Thoracic aorta (tissue), 2 donors: ENCODE measurements at regions not wholly inside any gene's neighbourhood (a gene's known extent, or its start where the extent isn't known, plus 50 kb on each side); places are given as distances from the start of the nearest gene placed in this dataset.

ENCODE experiments used
- ATAC-seq: fragments of 150-250 bp; one replicate; pipeline ENCODE4 v1.8.0; 2017; ENCODE audit warnings: low read depth; ENCODE audit not compliant: insufficient number of reproducible peaks, low FRiP score
- DNase-seq: peaks from one replicate; pipeline ENCODE4 v3.0.0-alpha.2; 2020; ENCODE audit warnings: low spot score
- H3K27ac ChIP-seq, 2 donors: fragments of 200-600 bp; sonication (generic); 1 replicate in 1 of 2; 2 replicates in 1 of 2; pipeline ENCODE4 v1.5.1; 2016; ENCODE audit warnings: mild to moderate bottlenecking in 2 of 2, moderate library complexity in 2 of 2
- H3K27me3 ChIP-seq: fragments of 200-600 bp; sonication (generic); replicated peaks from 2 replicates; pipeline ENCODE4 v1.6.0; 2016; ENCODE audit warnings: mild to moderate bottlenecking; ENCODE audit not compliant: insufficient read depth
- H3K36me3 ChIP-seq: fragments of 200-600 bp; sonication (generic); one replicate; pipeline ENCODE4 v1.5.1; 2016
- H3K4me1 ChIP-seq, 2 donors: fragments of 200-600 bp; sonication (generic); 1 replicate in 1 of 2; 2 replicates in 1 of 2; pipeline versions ENCODE4 v1.5.1 to v1.6.0; 2016; ENCODE audit warnings: low read depth in 2 of 2, mild to moderate bottlenecking in 1 of 2; ENCODE audit not compliant: control insufficient read depth in 1 of 2
- H3K4me3 ChIP-seq: fragments of 200-600 bp; sonication (generic); 2 replicates; pipeline ENCODE4 v1.5.1; 2016; ENCODE audit warnings: mild to moderate bottlenecking
- H3K9me3 ChIP-seq: fragments of 200-600 bp; sonication (generic); 2 replicates; pipeline ENCODE4 v1.5.1; 2016
- CTCF ChIP-seq: fragments of 200-600 bp; sonication (generic); IDR thresholded peaks from one replicate; pipeline ENCODE4 v1.5.1; 2019; ENCODE audit warnings: antibody characterized with exemption

- H3K9me3 ChIP-seq: no peaks in the 10 kb centered on the region
- no peak for TF ChIP-seq CTCF
- no peak overlapping the region for H3K27ac ChIP-seq
- no peak overlapping the region for H3K4me3 ChIP-seq
- no peak for DNase-seq
- H3K27me3 ChIP-seq: no peaks in the 10 kb centered on the region
- H3K4me1 ChIP-seq: no peaks in the 10 kb centered on the region
- no peaks in the 10 kb centered on the region for H3K36me3 ChIP-seq
- no peak for ATAC-seq
Measured at GRCh38 chrX:5265324-5265850, 963.3 kb downstream of the NLGN4X start.

GRCh38 chrX:5250106-5250505, 978.6 kb downstream of the NLGN4X start:
- DNase-seq (no peak), ATAC-seq (no peak)
- no peaks in the 10 kb centered on the region for H3K9me3 ChIP-seq
- no peaks in the 10 kb centered on the region for H3K4me1 ChIP-seq
- TF ChIP-seq CTCF: no peak
- H3K36me3 ChIP-seq: no peaks in the 10 kb centered on the region
- H3K4me3 ChIP-seq: no peak overlapping the region
- H3K27me3 ChIP-seq: no peaks in the 10 kb centered on the region
- no peak overlapping the region for H3K27ac ChIP-seq

GRCh38 chrX:5242091-5242790, 986.4 kb downstream of the NLGN4X start:
- DNase-seq: no peak

DNA sequence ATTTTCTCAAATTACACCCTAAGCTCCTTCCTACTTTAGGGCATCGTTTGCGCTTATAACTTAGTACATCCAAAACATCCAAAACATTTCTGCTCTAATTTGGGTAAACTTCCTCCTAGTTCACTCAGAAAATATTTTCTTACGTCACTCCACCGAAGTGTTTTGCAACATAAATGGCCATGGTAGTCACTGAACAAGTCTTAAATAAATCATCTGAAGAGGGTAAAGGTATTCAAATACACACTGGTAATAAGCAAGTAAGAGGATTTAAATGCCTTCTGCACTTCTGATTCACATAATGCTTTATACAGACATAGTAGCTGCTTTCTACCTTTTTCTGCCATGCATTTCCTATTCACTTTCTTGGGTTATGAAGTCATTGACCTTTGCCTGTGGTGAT, 991.9 kb downstream of the NLGN4X start:
- Histone ChIP-seq H3K27me3 (no peaks in the 10 kb centered on the region), H3K4me3 (no peak overlapping the region), H3K27ac (no peak overlapping the region), H3K36me3 (no peaks in the 10 kb centered on the region), H3K9me3 (no peaks in the 10 kb centered on the region), H3K4me1 (no peaks in the 10 kb centered on the region)
- DNase-seq (no peak), ATAC-seq (no peak)
- TF ChIP-seq CTCF: no peak

More at GRCh38 chrX:5242091-5242790, 986.4 kb downstream of the NLGN4X start:
- TF ChIP-seq CTCF: no peak
- ATAC-seq: no peak
- Histone ChIP-seq H3K4me3 (no peak overlapping the region), H3K27me3 (no peaks in the 10 kb centered on the region), H3K36me3 (no peaks in the 10 kb centered on the region), H3K4me1 (no peaks in the 10 kb centered on the region), H3K9me3 (no peaks in the 10 kb centered on the region), H3K27ac (no peak overlapping the region)

DNA sequence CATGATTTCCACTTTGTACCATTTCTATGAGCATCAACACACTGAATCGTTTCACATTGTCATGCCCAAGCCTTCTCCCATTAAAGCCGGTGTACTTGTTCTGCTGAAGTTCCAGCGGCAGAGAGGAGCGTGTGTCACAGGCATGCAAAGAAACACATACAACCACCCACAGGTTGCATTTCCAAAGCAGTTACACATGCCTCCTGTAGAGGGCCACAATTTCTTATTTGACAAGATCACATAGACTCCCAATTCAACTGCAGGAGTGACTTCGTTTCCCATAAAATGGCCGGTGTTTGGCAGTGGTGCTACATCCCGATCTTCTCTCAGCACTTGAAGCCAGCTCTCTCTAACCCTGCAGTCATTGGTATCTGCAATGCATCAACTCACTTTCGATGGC, 992.6 kb downstream of the NLGN4X start:
- no peak overlapping the region for H3K4me3 ChIP-seq
- no peaks in the 10 kb centered on the region for H3K9me3 ChIP-seq
- no peaks in the 10 kb centered on the region for H3K4me1 ChIP-seq
- ATAC-seq (no peak), DNase-seq (no peak)
- H3K27ac ChIP-seq: no peak overlapping the region
- TF ChIP-seq CTCF: no peak
- H3K27me3 ChIP-seq: no peaks in the 10 kb centered on the region
- H3K36me3 ChIP-seq: no peaks in the 10 kb centered on the region
